MM.1S (cell line): ENCODE measurements at regions not wholly inside any gene's neighbourhood (a gene's known extent, or its start where the extent isn't known, plus 50 kb on each side); places are given as distances from the start of the nearest gene placed in this dataset.

Experiments used
- DNase-seq: peaks from one replicate; pipeline ENCODE4 v3.0.0-alpha.2; 2015
- H2AFZ ChIP-seq: fragments of 300-600 bp; sonication (generic); 2 replicates; pipeline ENCODE4 v1.6.0; 2016; ENCODE audit warnings: antibody characterized with exemption, low read length
- H3F3A ChIP-seq: fragments of 300-600 bp; sonication (generic); 2 replicates; pipeline ENCODE4 v1.6.1; 2016; ENCODE audit warnings: mild to moderate bottlenecking, antibody characterized with exemption, low read length, moderate library complexity, mixed read lengths; ENCODE audit not compliant: insufficient read depth
- H3K27ac ChIP-seq: fragments of 300-600 bp; sonication (generic); 2 replicates; pipeline ENCODE4 v1.5.1; 2016; ENCODE audit warnings: mild to moderate bottlenecking, low read length
- H3K27me3 ChIP-seq: fragments of 300-600 bp; sonication (generic); replicated peaks from 2 replicates; pipeline ENCODE4 v1.6.0; 2016; ENCODE audit warnings: low read length; ENCODE audit not compliant: insufficient read depth
- H3K36me3 ChIP-seq: fragments of 300-600 bp; sonication (generic); replicated peaks from 2 replicates; pipeline ENCODE4 v1.6.1; 2016; ENCODE audit warnings: mild to moderate bottlenecking, low read length, mixed read lengths; ENCODE audit not compliant: insufficient read depth
- H3K4me1 ChIP-seq: fragments of 300-600 bp; sonication (generic); 2 replicates; pipeline ENCODE4 v1.6.1; 2016; ENCODE audit warnings: low read length, mixed read lengths
- H3K4me2 ChIP-seq: fragments of 300-600 bp; sonication (generic); 2 replicates; pipeline ENCODE4 v1.6.0; 2016; ENCODE audit warnings: low read depth, low read length
- H3K4me3 ChIP-seq: fragments of 300-600 bp; sonication (generic); 2 replicates; pipeline ENCODE4 v1.5.1; 2016; ENCODE audit warnings: low read length, mixed read lengths
- H3K79me2 ChIP-seq: fragments of 300-600 bp; sonication (generic); 2 replicates; pipeline ENCODE4 v1.6.1; 2016; ENCODE audit warnings: mixed run types, low read length, mixed read lengths
- H3K9ac ChIP-seq: fragments of 300-600 bp; sonication (generic); 2 replicates; pipeline ENCODE4 v1.6.1; 2016; ENCODE audit warnings: low read length, mixed read lengths
- H3K9me2 ChIP-seq: fragments of 300-600 bp; sonication (generic); replicated peaks from 2 replicates; pipeline ENCODE4 v1.6.1; 2016; ENCODE audit warnings: mild to moderate bottlenecking, low read length, mixed read lengths; ENCODE audit not compliant: insufficient read depth
- H3K9me3 ChIP-seq: fragments of 300-600 bp; sonication (generic); replicated peaks from 2 replicates; pipeline ENCODE4 v1.6.1; 2016; ENCODE audit warnings: mild to moderate bottlenecking, low read length, mixed read lengths; ENCODE audit not compliant: insufficient read depth
- H4K20me1 ChIP-seq: fragments of 300-600 bp; sonication (generic); 2 replicates; pipeline ENCODE4 v1.6.1; 2016; ENCODE audit warnings: mild to moderate bottlenecking, low read length, moderate library complexity, mixed read lengths; ENCODE audit not compliant: insufficient read depth
- CTCF ChIP-seq: fragments of 300-600 bp; sonication (generic); IDR thresholded peaks from 2 replicates; pipeline ENCODE4 v1.5.1; 2016; ENCODE audit warnings: antibody characterized with exemption, low read length, mixed read lengths
- EZH2 ChIP-seq: fragments of 300-600 bp; sonication (generic); optimal IDR thresholded peaks from 2 replicates; pipeline ENCODE3; 2017; ENCODE audit warnings: low read depth, mild to moderate bottlenecking, antibody characterized with exemption, low read length, mixed read lengths
- EZH2phosphoT487 ChIP-seq: fragments of 300-600 bp; sonication (generic); IDR thresholded peaks from 2 replicates; pipeline ENCODE4 v1.6.1; 2018; ENCODE audit warnings: antibody characterized with exemption, low read length

GRCh38 chr12:84596266-84596665, 316.3 kb downstream of the SLC6A15 start:
- H3K27ac ChIP-seq: no peak overlapping the region

GRCh38 chr12:84594157-84594556, 318.4 kb downstream of the SLC6A15 start:
- Histone ChIP-seq H2AFZ (no peak overlapping the region), H3K27me3 (no peaks in the 10 kb centered on the region), H3K4me3 (no peak overlapping the region), H3K36me3 (no peaks in the 10 kb centered on the region), H3F3A (no peaks in the 10 kb centered on the region), H3K27ac (no peak overlapping the region), H3K79me2 (no peaks in the 10 kb centered on the region), H4K20me1 (no peaks in the 10 kb centered on the region), H3K9ac (no peak overlapping the region), H3K9me2 (no peaks in the 10 kb centered on the region), H3K4me2 (no peak overlapping the region), H3K4me1 (no peaks in the 10 kb centered on the region), H3K9me3 (no peaks in the 10 kb centered on the region)
- no peak for TF ChIP-seq CTCF
- TF ChIP-seq EZH2phosphoT487: no peak
- TF ChIP-seq EZH2: no peak
- no peak for DNase-seq

More at GRCh38 chr12:84596266-84596665, 316.3 kb downstream of the SLC6A15 start:
- Histone ChIP-seq H3K4me1 (no peaks in the 10 kb centered on the region), H3K4me3 (no peak overlapping the region), H3K36me3 (no peaks in the 10 kb centered on the region), H4K20me1 (no peaks in the 10 kb centered on the region), H3F3A (no peaks in the 10 kb centered on the region), H3K9ac (no peak overlapping the region), H3K9me2 (no peaks in the 10 kb centered on the region), H3K9me3 (no peaks in the 10 kb centered on the region), H2AFZ (no peak overlapping the region), H3K27me3 (no peaks in the 10 kb centered on the region), H3K4me2 (no peak overlapping the region), H3K79me2 (no peaks in the 10 kb centered on the region)
- TF ChIP-seq EZH2phosphoT487 (no peak), EZH2 (no peak), CTCF (no peak)
- no peak for DNase-seq

GRCh38 chr12:84585776-84586395, 326.7 kb downstream of the SLC6A15 start:
- Histone ChIP-seq H3K27me3 (no peaks in the 10 kb centered on the region), H3K4me1 (no peaks in the 10 kb centered on the region), H3K9me2 (no peaks in the 10 kb centered on the region), H2AFZ (no peak overlapping the region), H3K9ac (no peak overlapping the region), H3K4me2 (no peak overlapping the region), H4K20me1 (no peaks in the 10 kb centered on the region), H3K27ac (no peak overlapping the region), H3K4me3 (no peak overlapping the region), H3K36me3 (no peaks in the 10 kb centered on the region), H3F3A (no peaks in the 10 kb centered on the region), H3K9me3 (no peaks in the 10 kb centered on the region), H3K79me2 (no peaks in the 10 kb centered on the region)
- TF ChIP-seq EZH2 (no peak), CTCF (no peak), EZH2phosphoT487 (no peak)
- DNase-seq: no peak
